ENCODE measurements at regions not wholly inside any gene's neighbourhood (a gene's known extent, or its start where the extent isn't known, plus 50 kb on each side); places are given as distances from the start of the nearest gene placed in this dataset.
A peak's percentile ranks its signal among the peaks of the same experiment; 100 is the strongest.

- peak overlapping the region; percentile 81 for H3K27ac Mint-ChIP-seq
- Histone ChIP-seq H3K4me1 (ENCODE audit: insufficient read depth, low read length) (peaks cover 35% of the 10 kb centered on the region), H3K9me3 (ENCODE audit: control insufficient read depth in 1 of 2, insufficient read depth in 1 of 2, low read length in 2 of 2) (no peaks in the 10 kb centered on the region), H3K4me3 (ENCODE audit: low read length) (no peak overlapping the region), H3K27ac (ENCODE audit: low read depth in 1 of 2, low read length in 2 of 2) (no peak overlapping the region), H3K27me3 (ENCODE audit: control insufficient read depth in 1 of 2, insufficient read depth in 2 of 2, low read length in 2 of 2) (no peaks in the 10 kb centered on the region), H3K36me3 (ENCODE audit: insufficient read depth, low read length) (no peaks in the 10 kb centered on the region)
- CTCF ChIA-PET: interaction anchor here (1.6 kb wide), 2 partner anchors 10 to 223 kb away, joined by 3 to 4 read pairs; no protein-coding TSS in a partner anchor
- no peak for DNase-seq
- intact Hi-C loops (cut with DNase I, micrococcal nuclease): loop anchor here in 1 of 2 experiments (5.0 kb wide), 1 partner anchor 84 kb away; the partner anchor contains the start of genes SORL1 and SORL1-AS1
- ATAC-seq (ENCODE audit: poor library complexity): no peak
- TF ChIP-seq CTCF (IDR thresholded peaks at IDR 0.05): no peak
- H3K36me3 Mint-ChIP-seq (ENCODE audit: low read depth): no peaks in the 10 kb centered on the region
- no peaks in the 10 kb centered on the region for H3K27me3 Mint-ChIP-seq
- POLR2A ChIA-PET: interaction anchor here (1.0 to 4.5 kb wide), 13 partner anchors 10 to 114 kb away, joined by 3 to 53 read pairs (median 6); partner anchors contain the start of genes SC5D, SORL1 and SORL1-AS1
- no peak overlapping the region for H3K4me3 Mint-ChIP-seq
- H3K9me3 Mint-ChIP-seq: no peaks in the 10 kb centered on the region
- peaks cover 57% of the 10 kb centered on the region for H3K4me1 Mint-ChIP-seq (ENCODE audit: low read depth)
Measured at GRCh38 chr11:121368364-121369240, 76.0 kb downstream of the SC5D start.

GRCh38 chr11:121369366-121369765, 76.8 kb downstream of the SC5D start:
- ATAC-seq (ENCODE audit: poor library complexity) (no peak), DNase-seq (no peak)
- no peak for TF ChIP-seq CTCF (IDR thresholded peaks at IDR 0.05)
- no peak overlapping the region for H3K27ac ChIP-seq (ENCODE audit: low read depth in 1 of 2, low read length in 2 of 2)
- no peaks in the 10 kb centered on the region for H3K9me3 ChIP-seq (ENCODE audit: control insufficient read depth in 1 of 2, insufficient read depth in 1 of 2, low read length in 2 of 2)
- ChIA-PET CTCF (no interaction called here), POLR2A (interaction anchor here (4.5 kb wide), 1 partner anchor 82 kb away, joined by 53 read pairs; the partner anchor contains the start of genes SORL1 and SORL1-AS1)
- H3K36me3 ChIP-seq (ENCODE audit: insufficient read depth, low read length): no peaks in the 10 kb centered on the region
- intact Hi-C loops (cut with DNase I, micrococcal nuclease): loop anchor here in 1 of 2 experiments (5.0 kb wide), 1 partner anchor 83 kb away; the partner anchor contains the start of genes SORL1 and SORL1-AS1
- no peaks in the 10 kb centered on the region for H3K9me3 Mint-ChIP-seq
- peaks cover 65% of the 10 kb centered on the region for H3K4me1 Mint-ChIP-seq (ENCODE audit: low read depth)
- no peaks in the 10 kb centered on the region for H3K27me3 Mint-ChIP-seq
- H3K36me3 Mint-ChIP-seq (ENCODE audit: low read depth): no peaks in the 10 kb centered on the region
- H3K4me3 ChIP-seq (ENCODE audit: low read length): no peak overlapping the region
- H3K4me3 Mint-ChIP-seq: no peak overlapping the region
- H3K4me1 ChIP-seq (ENCODE audit: insufficient read depth, low read length): peaks cover 42% of the 10 kb centered on the region
- H3K27me3 ChIP-seq (ENCODE audit: control insufficient read depth in 1 of 2, insufficient read depth in 2 of 2, low read length in 2 of 2): no peaks in the 10 kb centered on the region
- H3K27ac Mint-ChIP-seq: peak overlapping the region; percentile 13

- no peaks in the 10 kb centered on the region for H3K27me3 Mint-ChIP-seq
- Histone ChIP-seq H3K4me1 (ENCODE audit: insufficient read depth, low read length) (peaks cover 46% of the 10 kb centered on the region), H3K36me3 (ENCODE audit: insufficient read depth, low read length) (no peaks in the 10 kb centered on the region), H3K27ac (ENCODE audit: low read depth in 1 of 2, low read length in 2 of 2) (no peak overlapping the region), H3K27me3 (ENCODE audit: control insufficient read depth in 1 of 2, insufficient read depth in 2 of 2, low read length in 2 of 2) (no peaks in the 10 kb centered on the region), H3K4me3 (ENCODE audit: low read length) (no peak overlapping the region), H3K9me3 (ENCODE audit: control insufficient read depth in 1 of 2, insufficient read depth in 1 of 2, low read length in 2 of 2) (no peaks in the 10 kb centered on the region)
- peaks cover 79% of the 10 kb centered on the region for H3K4me1 Mint-ChIP-seq (ENCODE audit: low read depth)
- no peak for TF ChIP-seq CTCF (IDR thresholded peaks at IDR 0.05)
- H3K36me3 Mint-ChIP-seq (ENCODE audit: low read depth): no peaks in the 10 kb centered on the region
- POLR2A ChIA-PET: interaction anchor here (1.1 to 1.4 kb wide), 2 partner anchors 78 to 79 kb away, joined by 3 to 4 read pairs; no protein-coding TSS in a partner anchor
- no peaks in the 10 kb centered on the region for H3K9me3 Mint-ChIP-seq
- H3K27ac Mint-ChIP-seq: no peak overlapping the region
- H3K4me3 Mint-ChIP-seq: no peak overlapping the region
- no peak for ATAC-seq (ENCODE audit: poor library complexity)
- intact Hi-C loops (cut with DNase I, micrococcal nuclease): loop anchor here in 1 of 2 experiments (10.0 kb wide), 1 partner anchor 47 kb away; no protein-coding TSS in a partner anchor
- CTCF ChIA-PET: interaction anchor here (1.2 kb wide), 1 partner anchor 44 kb away, joined by 3 read pairs; no protein-coding TSS in a partner anchor
- DNase-seq: no peak
Measured at GRCh38 chr11:121372028-121372427, 79.5 kb downstream of the SC5D start.
